Thymus (tissue), 11 donors: ENCODE measurements at regions not wholly inside any gene's neighbourhood (a gene's known extent, or its start where the extent isn't known, plus 50 kb on each side); places are given as distances from the start of the nearest gene placed in this dataset.
"Not testable (repeated sequence)": the region's sequence is repeated elsewhere in the genome, so short reads cannot be mapped to it uniquely, and the experiment has no call there.

Source experiments
- DNase-seq, 9 donors: peaks; one replicate each; pipeline ENCODE4 v3.0.0-alpha.2; 2013; ENCODE audit warnings: low spot score in 9 of 9, low read depth in 6 of 9, missing footprints in 1 of 9
- H3K27ac ChIP-seq, 2 donors: one replicate each; pipeline ENCODE4 v1.5.1; 2013; ENCODE audit warnings: control low read depth in 1 of 2, low read depth in 1 of 2, low read length in 1 of 2, mild to moderate bottlenecking in 1 of 2, moderate library complexity in 1 of 2
- H3K27me3 ChIP-seq, 2 donors: one replicate each; pipeline ENCODE4 v1.5.1; 2013; ENCODE audit warnings: low read length in 1 of 2; ENCODE audit not compliant: control insufficient read depth in 2 of 2, insufficient read depth in 1 of 2
- H3K36me3 ChIP-seq, 2 donors: one replicate each; pipeline ENCODE4 v1.5.1; 2013; ENCODE audit warnings: low read length in 1 of 2, mild to moderate bottlenecking in 1 of 2, moderate library complexity in 1 of 2; ENCODE audit not compliant: control insufficient read depth in 2 of 2, insufficient read depth in 2 of 2
- H3K4me1 ChIP-seq, 2 donors: one replicate each; pipeline ENCODE4 v1.5.1; 2013; ENCODE audit warnings: low read length in 2 of 2; ENCODE audit not compliant: control insufficient read depth in 2 of 2, insufficient read depth in 2 of 2
- H3K4me3 ChIP-seq, 2 donors: one replicate each; pipeline ENCODE4 v1.5.1; 2013; ENCODE audit warnings: low read length in 2 of 2, control low read depth in 1 of 2, mild to moderate bottlenecking in 1 of 2
- H3K9me3 ChIP-seq, 2 donors: one replicate each; pipeline ENCODE4 v1.5.1; 2013; ENCODE audit warnings: low read length in 1 of 2, mild to moderate bottlenecking in 1 of 2; ENCODE audit not compliant: control insufficient read depth in 2 of 2, insufficient read depth in 1 of 2
- WGBS: extraction: QIAGEN DNeasy Blood & Tissue Kit; methylation state at CpG from one replicate; pipeline ENCODE4 v1.1.7; 2013; 5-methylcytosine and 5-hydroxymethylcytosine counted together
- donor health status: healthy.

- Histone ChIP-seq H3K4me3 (no peak overlapping the region), H3K27me3 (no peaks in the 10 kb centered on the region), H3K27ac (no peak overlapping the region), H3K36me3 (no peaks in the 10 kb centered on the region), H3K4me1 (peaks cover 3 to 35% of the 10 kb centered on the region in 2 donors), H3K9me3 (no peaks in the 10 kb centered on the region)
- DNase-seq, result no peak
- 94% methylated on average over 6 of the region's 6 CpGs for WGBS
These were observed 51.8 kb downstream of the TEX44 start for GRCh38 chr2:231644426-231644825.

DNA sequence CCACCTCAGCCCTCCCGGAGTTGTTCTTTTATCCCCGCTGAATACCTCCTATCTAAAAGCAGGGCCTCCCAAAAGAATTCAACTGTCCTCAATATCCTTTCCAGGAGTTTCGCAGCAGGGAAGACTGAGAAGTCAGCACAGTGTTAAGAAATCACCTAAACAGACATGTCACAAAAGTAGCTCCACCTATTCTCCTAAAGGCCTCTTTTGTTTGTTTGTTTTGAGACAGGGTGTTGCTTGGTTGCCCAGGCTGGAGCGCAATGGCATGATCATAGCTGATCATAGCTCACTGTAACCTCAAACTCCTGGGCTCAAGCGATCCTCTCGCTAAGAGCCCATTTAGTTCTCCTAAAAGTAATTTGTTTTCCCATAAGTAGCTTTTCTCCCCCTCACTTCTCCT, 53.8 kb downstream of the TEX44 start:
- 98% methylated on average over 6 of the region's 6 CpGs for WGBS
- H3K27ac ChIP-seq, result no peak overlapping the region

GRCh38 chr2:231648579-231649174, 56.0 kb downstream of the TEX44 start:
- Histone ChIP-seq H3K27ac (no peak overlapping the region), H3K4me3 (no peak overlapping the region), H3K4me1 (peaks cover 0 to 19% of the 10 kb centered on the region in 2 donors), H3K27me3 (no peaks in the 10 kb centered on the region), H3K36me3 (no peaks in the 10 kb centered on the region), H3K9me3 (peaks cover 0 to 6% of the 10 kb centered on the region in 2 donors)
- DNase-seq, result peak in 3 of 9 donors; percentile 55 to 65 (median 58)
- 72% methylated on average over 9 of the region's 9 CpGs for WGBS

More for the DNA sequence above, 53.8 kb downstream of the TEX44 start:
- peaks cover 3 to 30% of the 10 kb centered on the region in 2 donors for H3K4me1 ChIP-seq
- H3K9me3 ChIP-seq, result no peaks in the 10 kb centered on the region
- no peaks in the 10 kb centered on the region for H3K27me3 ChIP-seq
- H3K4me3 ChIP-seq, result no peak overlapping the region
- no peak for DNase-seq
- no peaks in the 10 kb centered on the region for H3K36me3 ChIP-seq

GRCh38 chr2:231651561-231651960, 56.8 kb upstream of the PTMA start:
- not testable (repeated sequence) for H3K4me3 ChIP-seq, H3K27me3 ChIP-seq, H3K36me3 ChIP-seq, DNase-seq, H3K27ac ChIP-seq, H3K9me3 ChIP-seq
- WGBS, result 98% methylated on average over 8 of the region's 8 CpGs
- peaks cover 0 to 10% of the 10 kb centered on the region in 2 donors for H3K4me1 ChIP-seq

- no peak overlapping the region for H3K4me3 ChIP-seq
- no peaks in the 10 kb centered on the region for H3K27me3 ChIP-seq
- H3K9me3 ChIP-seq, result peaks cover 0 to 6% of the 10 kb centered on the region in 2 donors
- no peak overlapping the region for H3K27ac ChIP-seq
- DNase-seq, result no peak
- H3K36me3 ChIP-seq, result no peaks in the 10 kb centered on the region
- peaks cover 0 to 6% of the 10 kb centered on the region in 2 donors for H3K4me1 ChIP-seq
- WGBS, result 95% methylated on average over 8 of the region's 8 CpGs
These were observed 52.8 kb upstream of the PTMA start for GRCh38 chr2:231655488-231655887.

- Histone ChIP-seq H3K36me3 (no peaks in the 10 kb centered on the region), H3K4me3 (no peak overlapping the region), H3K9me3 (peaks cover 0 to 7% of the 10 kb centered on the region in 2 donors), H3K4me1 (peaks cover 0 to 8% of the 10 kb centered on the region in 2 donors), H3K27ac (no peak overlapping the region), H3K27me3 (no peaks in the 10 kb centered on the region)
- 84% methylated on average over 6 of the region's 6 CpGs for WGBS
- no peak for DNase-seq
These were observed 52.4 kb upstream of the PTMA start for GRCh38 chr2:231655894-231656293.
